ENCODE measurements at regions not wholly inside any gene's neighbourhood (a gene's known extent, or its start where the extent isn't known, plus 50 kb on each side); places are given as distances from the start of the nearest gene placed in this dataset.

DNA sequence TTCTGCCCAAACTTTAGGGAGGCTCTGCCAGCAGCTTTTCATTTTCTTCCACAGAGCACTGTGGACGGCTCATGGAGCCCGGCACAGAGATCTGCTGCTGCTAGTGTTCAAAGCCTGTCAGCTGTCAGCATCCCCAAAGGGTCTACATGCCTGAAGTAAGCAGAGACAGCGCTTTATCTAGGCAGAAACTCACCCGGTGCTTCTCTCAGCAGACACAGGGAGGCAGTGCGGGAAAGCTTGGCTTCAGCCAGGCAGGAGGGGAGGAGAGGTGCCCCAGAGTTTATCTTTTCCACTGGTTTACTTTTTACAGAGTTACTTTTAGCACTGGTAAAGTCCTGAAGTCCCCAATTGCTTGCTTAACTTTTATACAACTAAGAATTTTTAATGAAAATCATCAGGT, 339.3 kb downstream of the NKX6-1 start:
- no peaks in the 10 kb centered on the region for H3K36me3 ChIP-seq (ENCODE audit: control insufficient read depth, insufficient read depth, low read length)
- H3K27me3 ChIP-seq (ENCODE audit: control insufficient read depth, insufficient read depth, low read length): no peaks in the 10 kb centered on the region
- intact Hi-C loops (cut with micrococcal nuclease): no loop called here
- Mint-ChIP-seq H3K36me3 (no peaks in the 10 kb centered on the region), H3K4me1 (no peaks in the 10 kb centered on the region), H3K9me3 (peaks cover 8 to 9% of the 10 kb centered on the region in 2 donors), H3K4me3 (no peak overlapping the region), H3K27ac (no peak overlapping the region), H3K27me3 (ENCODE audit: low read depth in 2 of 2) (no peaks in the 10 kb centered on the region)
- ATAC-seq (no peak), DNase-seq (no peak)
- H3K27ac ChIP-seq (ENCODE audit: low read length): no peak overlapping the region
- TF ChIP-seq, protein P1, sequence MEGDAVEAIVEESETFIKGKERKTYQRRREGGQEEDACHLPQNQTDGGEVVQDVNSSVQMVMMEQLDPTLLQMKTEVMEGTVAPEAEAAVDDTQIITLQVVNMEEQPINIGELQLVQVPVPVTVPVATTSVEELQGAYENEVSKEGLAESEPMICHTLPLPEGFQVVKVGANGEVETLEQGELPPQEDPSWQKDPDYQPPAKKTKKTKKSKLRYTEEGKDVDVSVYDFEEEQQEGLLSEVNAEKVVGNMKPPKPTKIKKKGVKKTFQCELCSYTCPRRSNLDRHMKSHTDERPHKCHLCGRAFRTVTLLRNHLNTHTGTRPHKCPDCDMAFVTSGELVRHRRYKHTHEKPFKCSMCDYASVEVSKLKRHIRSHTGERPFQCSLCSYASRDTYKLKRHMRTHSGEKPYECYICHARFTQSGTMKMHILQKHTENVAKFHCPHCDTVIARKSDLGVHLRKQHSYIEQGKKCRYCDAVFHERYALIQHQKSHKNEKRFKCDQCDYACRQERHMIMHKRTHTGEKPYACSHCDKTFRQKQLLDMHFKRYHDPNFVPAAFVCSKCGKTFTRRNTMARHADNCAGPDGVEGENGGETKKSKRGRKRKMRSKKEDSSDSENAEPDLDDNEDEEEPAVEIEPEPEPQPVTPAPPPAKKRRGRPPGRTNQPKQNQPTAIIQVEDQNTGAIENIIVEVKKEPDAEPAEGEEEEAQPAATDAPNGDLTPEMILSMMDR (IDR thresholded peaks at IDR 0.05): no peak
- no peak overlapping the region for H3K4me3 ChIP-seq (ENCODE audit: low read length)
- H3K9me3 ChIP-seq (ENCODE audit: control insufficient read depth, insufficient read depth, low read length): no peaks in the 10 kb centered on the region
- WGBS (ENCODE audit: insufficient coverage): 19% methylated on average over 5 of the region's 5 CpGs
- H3K4me1 ChIP-seq (ENCODE audit: control insufficient read depth, insufficient read depth, low read length): no peaks in the 10 kb centered on the region

DNA sequence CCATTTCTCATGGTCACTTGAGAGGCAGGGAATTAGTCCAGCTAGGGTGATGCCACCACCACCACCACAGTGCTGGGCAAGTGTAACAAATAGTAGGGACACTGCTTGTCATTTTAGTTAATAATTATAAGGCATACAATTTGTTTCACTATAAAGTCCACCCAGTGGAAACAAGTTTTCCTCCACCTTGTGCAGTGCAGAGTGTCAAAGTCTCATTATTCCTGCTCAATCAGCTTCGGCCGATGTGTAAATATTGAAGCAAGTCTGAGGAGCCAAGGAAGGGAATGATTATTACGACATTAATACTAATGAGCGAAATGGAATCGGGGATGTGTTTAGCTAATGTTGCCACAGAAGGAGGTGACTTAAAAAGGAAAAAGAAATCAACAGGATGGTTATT, 340.4 kb downstream of the NKX6-1 start:
- ATAC-seq: no peak
- Mint-ChIP-seq H3K27me3 (ENCODE audit: low read depth in 2 of 2) (no peaks in the 10 kb centered on the region), H3K4me1 (no peaks in the 10 kb centered on the region), H3K9me3 (peaks cover 8 to 9% of the 10 kb centered on the region in 2 donors), H3K4me3 (no peak overlapping the region), H3K27ac (no peak overlapping the region), H3K36me3 (no peaks in the 10 kb centered on the region)
- H3K27ac ChIP-seq (ENCODE audit: low read length): no peak overlapping the region
- H3K4me3 ChIP-seq (ENCODE audit: low read length): no peak overlapping the region
- no peaks in the 10 kb centered on the region for H3K27me3 ChIP-seq (ENCODE audit: control insufficient read depth, insufficient read depth, low read length)
- intact Hi-C loops (cut with micrococcal nuclease): no loop called here
- TF ChIP-seq, protein P1 (IDR thresholded peaks at IDR 0.05): no peak
- WGBS (ENCODE audit: insufficient coverage): 88% methylated on average over 5 of the region's 5 CpGs
- no peaks in the 10 kb centered on the region for H3K4me1 ChIP-seq (ENCODE audit: control insufficient read depth, insufficient read depth, low read length)
- no peaks in the 10 kb centered on the region for H3K9me3 ChIP-seq (ENCODE audit: control insufficient read depth, insufficient read depth, low read length)
- no peak for DNase-seq
- no peaks in the 10 kb centered on the region for H3K36me3 ChIP-seq (ENCODE audit: control insufficient read depth, insufficient read depth, low read length)

DNA sequence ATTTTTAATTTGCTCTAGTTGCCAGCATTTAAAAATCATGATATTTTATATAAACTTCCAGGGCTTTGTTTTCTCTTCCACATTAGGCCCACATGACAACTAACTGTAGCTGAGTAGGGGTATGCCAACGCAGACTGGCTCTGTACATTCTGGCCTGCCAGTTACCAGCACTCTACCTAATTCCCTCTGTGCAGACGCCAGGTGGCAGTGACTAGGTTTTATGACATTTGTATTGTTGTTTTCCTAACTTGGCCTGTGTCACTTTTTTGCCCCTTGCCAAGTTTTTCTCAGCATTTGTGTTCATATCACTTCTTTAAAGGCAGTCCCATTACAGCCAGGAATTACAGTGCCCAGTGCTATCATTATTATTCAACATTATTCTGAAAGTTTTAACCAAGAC, 347.5 kb downstream of the NKX6-1 start:
- H3K27me3 ChIP-seq (ENCODE audit: control insufficient read depth, insufficient read depth, low read length): no peaks in the 10 kb centered on the region
- H3K4me3 ChIP-seq (ENCODE audit: low read length): no peak overlapping the region
- no peak overlapping the region for H3K27ac ChIP-seq (ENCODE audit: low read length)
- Mint-ChIP-seq H3K4me3 (no peak overlapping the region), H3K27me3 (ENCODE audit: low read depth in 2 of 2) (no peaks in the 10 kb centered on the region), H3K36me3 (no peaks in the 10 kb centered on the region), H3K9me3 (no peaks in the 10 kb centered on the region), H3K27ac (no peak overlapping the region), H3K4me1 (no peaks in the 10 kb centered on the region)
- DNase-seq (no peak), ATAC-seq (no peak)
- TF ChIP-seq, protein P1 (IDR thresholded peaks at IDR 0.05): no peak
- intact Hi-C loops (cut with micrococcal nuclease): no loop called here
- no peaks in the 10 kb centered on the region for H3K36me3 ChIP-seq (ENCODE audit: control insufficient read depth, insufficient read depth, low read length)
- H3K4me1 ChIP-seq (ENCODE audit: control insufficient read depth, insufficient read depth, low read length): no peaks in the 10 kb centered on the region
- no peaks in the 10 kb centered on the region for H3K9me3 ChIP-seq (ENCODE audit: control insufficient read depth, insufficient read depth, low read length)
- WGBS (ENCODE audit: insufficient coverage): 73% methylated on average over 2 of the region's 2 CpGs

DNA sequence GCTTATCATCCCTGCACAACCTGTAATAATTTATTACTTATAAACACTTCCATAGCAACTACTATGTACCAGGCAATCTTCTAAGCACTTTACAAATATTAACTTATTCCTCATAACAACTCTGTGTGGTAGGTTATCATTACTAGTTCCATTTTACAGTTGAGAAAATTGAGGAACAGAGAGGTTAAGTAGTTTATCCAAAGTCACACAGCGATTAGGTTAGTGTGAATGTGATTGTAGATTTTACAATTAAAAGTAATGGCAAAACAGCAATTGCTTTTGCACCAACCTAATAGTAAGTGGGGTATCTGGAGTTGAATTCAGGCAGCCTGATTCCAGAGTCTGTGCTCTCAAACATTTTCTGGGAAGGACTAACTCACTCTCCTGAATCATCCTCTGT, 348.9 kb downstream of the NKX6-1 start:
- intact Hi-C loops (cut with micrococcal nuclease): no loop called here
- Histone ChIP-seq H3K4me1 (ENCODE audit: control insufficient read depth, insufficient read depth, low read length) (no peaks in the 10 kb centered on the region), H3K9me3 (ENCODE audit: control insufficient read depth, insufficient read depth, low read length) (no peaks in the 10 kb centered on the region), H3K4me3 (ENCODE audit: low read length) (no peak overlapping the region), H3K27me3 (ENCODE audit: control insufficient read depth, insufficient read depth, low read length) (no peaks in the 10 kb centered on the region), H3K27ac (ENCODE audit: low read length) (no peak overlapping the region), H3K36me3 (ENCODE audit: control insufficient read depth, insufficient read depth, low read length) (no peaks in the 10 kb centered on the region)
- DNase-seq (no peak), ATAC-seq (no peak)
- Mint-ChIP-seq H3K9me3 (peaks cover 0 to 2% of the 10 kb centered on the region in 2 donors), H3K4me3 (no peak overlapping the region), H3K27me3 (ENCODE audit: low read depth in 2 of 2) (no peaks in the 10 kb centered on the region), H3K36me3 (no peaks in the 10 kb centered on the region), H3K4me1 (no peaks in the 10 kb centered on the region), H3K27ac (no peak overlapping the region)
- 100% methylated on average over 1 of the region's 1 CpG for WGBS (ENCODE audit: insufficient coverage)
- TF ChIP-seq, protein P1 (IDR thresholded peaks at IDR 0.05): no peak
